SK-N-SH (cell line): ENCODE measurements at regions not wholly inside any gene's neighbourhood (a gene's known extent, or its start where the extent isn't known, plus 50 kb on each side); places are given as distances from the start of the nearest gene placed in this dataset.

Experiments
- CTCF ChIA-PET: fragments of 300-600, 350-600 bp; formaldehyde crosslinking; extraction: SDS; loops from one replicate; lab custom pipeline; 2021; lab: Yijun Ruan, JAX
- POLR2A ChIA-PET: fragments of 350-600 bp; sonication (Branson Sonifier 250); formaldehyde crosslinking; extraction: SDS; loops from one replicate; lab custom pipeline; 2020; ENCODE audit warnings: antibody characterized with exemption, inconsistent platforms; lab: Yijun Ruan, JAX
- DNase-seq: peaks from one replicate; pipeline ENCODE4 v3.0.0; 2012
- H2AFZ ChIP-seq: fragments of 200-600 bp; sonication (generic); 2 replicates; pipeline ENCODE4 v1.8.1; 2016; ENCODE audit warnings: antibody characterized with exemption, mild to moderate bottlenecking, low read depth
- H3F3A ChIP-seq: fragments of 200-600 bp; sonication (generic); replicated peaks from 2 replicates; pipeline ENCODE3; 2016; ENCODE audit warnings: antibody characterized with exemption, mild to moderate bottlenecking; ENCODE audit not compliant: insufficient read depth
- H3K27ac ChIP-seq, 2 experiments: fragments of 200-500 bp in 1 of 2; fragments of 200-600 bp in 1 of 2; sonication (Bioruptor generic) in 1 of 2; sonication (generic), shearing (Covaris generic) in 1 of 2; 2 replicates each; pipeline versions ENCODE4 v1.5.1 to v1.6.1; 2014 to 2016; ENCODE audit warnings: low read depth in 2 of 2, inconsistent platforms in 1 of 2, low read length in 1 of 2, mild to moderate bottlenecking in 1 of 2, mixed read lengths in 1 of 2
- H3K27me3 ChIP-seq: fragments of 200-600 bp; sonication (generic), shearing (Covaris generic); 2 replicates; pipeline ENCODE4 v1.6.1; 2016; ENCODE audit warnings: mixed run types; ENCODE audit not compliant: insufficient read depth
- H3K36me3 ChIP-seq, 2 experiments: fragments of 200-500 bp in 1 of 2; fragments of 200-600 bp in 1 of 2; sonication (Bioruptor generic) in 1 of 2; sonication (generic) in 1 of 2; replicated peaks in 1 of 2; 2 replicates each; pipeline versions ENCODE3 to v1.5.1; 2014 to 2016; ENCODE audit warnings: low read length in 1 of 2, mild to moderate bottlenecking in 1 of 2; ENCODE audit not compliant: insufficient read depth in 2 of 2, control insufficient read depth in 1 of 2
- H3K4me1 ChIP-seq, 2 experiments: fragments of 200-500 bp in 1 of 2; fragments of 200-600 bp in 1 of 2; sonication (Bioruptor generic) in 1 of 2; sonication (generic), shearing (Covaris generic) in 1 of 2; 2 replicates each; pipeline versions ENCODE4 v1.5.1 to v1.6.1; 2014 to 2016; ENCODE audit warnings: low read depth in 1 of 2, low read length in 1 of 2, mixed run types in 1 of 2; ENCODE audit not compliant: insufficient read depth in 2 of 2, control insufficient read depth in 1 of 2
- H3K4me2 ChIP-seq: fragments of 200-600 bp; sonication (generic), shearing (Covaris generic); 2 replicates; pipeline ENCODE4 v1.6.1; 2017; ENCODE audit warnings: mixed run types
- H3K4me3 ChIP-seq, 2 experiments: fragments of 200-500 bp in 1 of 2; fragments of 200-600 bp in 1 of 2; sonication (Bioruptor generic) in 1 of 2; sonication (generic), shearing (Covaris generic) in 1 of 2; 2 replicates each; pipeline versions ENCODE4 v1.5.1 to v1.8.1; 2014 to 2016; ENCODE audit warnings: low read depth in 2 of 2, inconsistent platforms in 1 of 2, low read length in 1 of 2, mild to moderate bottlenecking in 1 of 2, mixed read lengths in 1 of 2, moderate library complexity in 1 of 2
- H3K79me2 ChIP-seq: fragments of 200-600 bp; sonication (generic); 2 replicates; pipeline ENCODE4 v1.8.1; 2017; ENCODE audit warnings: mild to moderate bottlenecking; ENCODE audit not compliant: insufficient read depth
- H3K9ac ChIP-seq: fragments of 200-600 bp; sonication (generic); 2 replicates; pipeline ENCODE4 v1.6.1; 2017; ENCODE audit warnings: mixed run types
- H3K9me2 ChIP-seq: fragments of 200-600 bp; sonication (generic); 2 replicates; pipeline ENCODE4 v1.6.1; 2017; ENCODE audit warnings: mixed run types
- H3K9me3 ChIP-seq: fragments of 200-600 bp; sonication (generic); 2 replicates; pipeline ENCODE4 v1.6.1; 2017; ENCODE audit warnings: mixed run types, mild to moderate bottlenecking, moderate library complexity
- H4K20me1 ChIP-seq: fragments of 200-600 bp; sonication (generic); 2 replicates; pipeline ENCODE4 v1.6.1; 2017; ENCODE audit warnings: mild to moderate bottlenecking, mixed run types; ENCODE audit not compliant: insufficient read depth
- CHD2 ChIP-seq: fragments of 150-350 bp; IDR thresholded peaks from 2 replicates; pipeline ENCODE4 v1.6.1; 2018; ENCODE audit warnings: low read length; ENCODE audit not compliant: partially characterized antibody
- FOXJ3 ChIP-seq: sonication (generic); formaldehyde crosslinking; IDR thresholded peaks from 2 replicates; pipeline ENCODE4 v1.5.1; 2020; ENCODE audit warnings: mild to moderate bottlenecking, missing genetic modification reagents
- GATA2 ChIP-seq: sonication (generic); formaldehyde crosslinking; IDR thresholded peaks from 2 replicates; pipeline ENCODE4 v1.5.0; 2020; ENCODE audit warnings: mild to moderate bottlenecking, missing genetic modification reagents
- JUND ChIP-seq: IDR thresholded peaks from 2 replicates; pipeline ENCODE4 v1.4.0; 2012
- NFIC ChIP-seq: IDR thresholded peaks from 2 replicates; pipeline ENCODE4 v1.4.0; 2012; ENCODE audit warnings: borderline replicate concordance
- RAD21 ChIP-seq: IDR thresholded peaks from 2 replicates; pipeline ENCODE4 v1.6.1; 2012; ENCODE audit warnings: mild to moderate bottlenecking, low read length
- SIN3A ChIP-seq: IDR thresholded peaks from 2 replicates; pipeline ENCODE4 v1.6.1; 2012; ENCODE audit warnings: low read depth, mild to moderate bottlenecking, low read length, moderate library complexity, borderline replicate concordance
- SMC3 ChIP-seq: IDR thresholded peaks from 2 replicates; pipeline ENCODE4 v1.6.1; 2012; ENCODE audit warnings: low read depth, low read length, improper control_type of control experiment
- WGBS: methylation state at CpG from one replicate; pipeline ENCODE4 v1.1.6; 2017; ENCODE audit warnings: low lambda C conversion rate; 5-methylcytosine and 5-hydroxymethylcytosine counted together
- TF ChIP-seq, protein P1 (sequence below): fragments of 200-600 bp; sonication (generic); IDR thresholded peaks from 2 replicates; pipeline ENCODE4 v1.6.1; 2017; ENCODE audit warnings: antibody characterized with exemption, mild to moderate bottlenecking, moderate library complexity

DNA sequence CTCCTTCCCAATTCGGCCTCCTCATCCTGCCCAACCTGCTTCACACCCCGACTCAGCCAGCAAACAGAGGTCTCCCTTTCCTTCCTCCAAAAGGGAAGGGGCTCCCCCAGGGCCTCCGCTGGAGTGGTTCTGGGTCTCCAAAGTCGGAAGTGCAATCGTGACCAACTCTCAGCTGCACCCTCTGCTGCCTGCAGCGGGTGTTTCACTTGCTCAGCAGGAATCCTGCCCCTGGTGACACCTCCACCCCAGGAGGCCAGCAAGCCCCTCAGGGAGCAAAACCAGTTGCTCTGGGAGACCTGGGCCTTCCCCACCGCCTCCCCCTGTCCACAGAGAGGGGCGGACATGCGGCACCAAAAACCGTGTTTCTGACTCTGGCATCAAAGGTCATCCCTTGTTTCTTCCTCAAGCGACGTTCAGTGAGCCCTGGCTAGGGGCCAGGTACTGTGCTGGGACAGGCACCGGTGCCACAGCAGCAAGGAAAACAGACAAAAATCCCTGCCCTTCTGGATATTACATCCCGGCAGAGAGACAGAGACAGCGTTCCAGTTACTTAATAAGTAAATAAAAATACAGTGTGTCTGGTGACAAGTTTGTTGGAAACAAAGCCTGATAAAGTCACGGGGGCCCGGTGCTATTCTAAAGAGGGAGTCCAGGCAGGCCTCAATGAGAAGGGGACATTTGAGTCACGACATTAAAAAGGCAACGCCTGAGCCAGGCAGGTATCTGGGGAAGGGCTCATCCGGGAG, 219.0 kb downstream of the BMP7 start:
- H3K9ac ChIP-seq = no peak overlapping the region
- no peaks in the 10 kb centered on the region; a peak in 1 of 4 replicates for H3K4me1 ChIP-seq
- no peaks in the 10 kb centered on the region for H3K79me2 ChIP-seq
- H3K4me2 ChIP-seq = no peak overlapping the region
- peaks cover 19% of the 10 kb centered on the region; the same call in 1 of the 2 replicates for H3K27me3 ChIP-seq
- POLR2A ChIA-PET = no interaction called here
- H4K20me1 ChIP-seq = no peaks in the 10 kb centered on the region
- CTCF ChIA-PET = interaction anchor here (1.2 to 1.6 kb wide), 3 partner anchors 9 to 497 kb away, joined by 3 to 4 read pairs (median 4); no protein-coding TSS in a partner anchor
- H3K9me3 ChIP-seq = no peaks in the 10 kb centered on the region
- no peak overlapping the region for H3K4me3 ChIP-seq
- 4% methylated on average over 16 of the region's 20 CpGs for WGBS
- H3K36me3 ChIP-seq = no peaks in the 10 kb centered on the region
- H3K9me2 ChIP-seq = no peaks in the 10 kb centered on the region
- TF ChIP-seq CHD2 = no peak
- TF ChIP-seq, protein P1, sequence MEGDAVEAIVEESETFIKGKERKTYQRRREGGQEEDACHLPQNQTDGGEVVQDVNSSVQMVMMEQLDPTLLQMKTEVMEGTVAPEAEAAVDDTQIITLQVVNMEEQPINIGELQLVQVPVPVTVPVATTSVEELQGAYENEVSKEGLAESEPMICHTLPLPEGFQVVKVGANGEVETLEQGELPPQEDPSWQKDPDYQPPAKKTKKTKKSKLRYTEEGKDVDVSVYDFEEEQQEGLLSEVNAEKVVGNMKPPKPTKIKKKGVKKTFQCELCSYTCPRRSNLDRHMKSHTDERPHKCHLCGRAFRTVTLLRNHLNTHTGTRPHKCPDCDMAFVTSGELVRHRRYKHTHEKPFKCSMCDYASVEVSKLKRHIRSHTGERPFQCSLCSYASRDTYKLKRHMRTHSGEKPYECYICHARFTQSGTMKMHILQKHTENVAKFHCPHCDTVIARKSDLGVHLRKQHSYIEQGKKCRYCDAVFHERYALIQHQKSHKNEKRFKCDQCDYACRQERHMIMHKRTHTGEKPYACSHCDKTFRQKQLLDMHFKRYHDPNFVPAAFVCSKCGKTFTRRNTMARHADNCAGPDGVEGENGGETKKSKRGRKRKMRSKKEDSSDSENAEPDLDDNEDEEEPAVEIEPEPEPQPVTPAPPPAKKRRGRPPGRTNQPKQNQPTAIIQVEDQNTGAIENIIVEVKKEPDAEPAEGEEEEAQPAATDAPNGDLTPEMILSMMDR = peak; percentile 14; the same call in 1 of the 2 replicates
- TF ChIP-seq, all 33 proteins: peak for 1
- no peak for DNase-seq
- no peak overlapping the region for H2AFZ ChIP-seq
- no peaks in the 10 kb centered on the region for H3F3A ChIP-seq
- no peak overlapping the region for H3K27ac ChIP-seq

DNA sequence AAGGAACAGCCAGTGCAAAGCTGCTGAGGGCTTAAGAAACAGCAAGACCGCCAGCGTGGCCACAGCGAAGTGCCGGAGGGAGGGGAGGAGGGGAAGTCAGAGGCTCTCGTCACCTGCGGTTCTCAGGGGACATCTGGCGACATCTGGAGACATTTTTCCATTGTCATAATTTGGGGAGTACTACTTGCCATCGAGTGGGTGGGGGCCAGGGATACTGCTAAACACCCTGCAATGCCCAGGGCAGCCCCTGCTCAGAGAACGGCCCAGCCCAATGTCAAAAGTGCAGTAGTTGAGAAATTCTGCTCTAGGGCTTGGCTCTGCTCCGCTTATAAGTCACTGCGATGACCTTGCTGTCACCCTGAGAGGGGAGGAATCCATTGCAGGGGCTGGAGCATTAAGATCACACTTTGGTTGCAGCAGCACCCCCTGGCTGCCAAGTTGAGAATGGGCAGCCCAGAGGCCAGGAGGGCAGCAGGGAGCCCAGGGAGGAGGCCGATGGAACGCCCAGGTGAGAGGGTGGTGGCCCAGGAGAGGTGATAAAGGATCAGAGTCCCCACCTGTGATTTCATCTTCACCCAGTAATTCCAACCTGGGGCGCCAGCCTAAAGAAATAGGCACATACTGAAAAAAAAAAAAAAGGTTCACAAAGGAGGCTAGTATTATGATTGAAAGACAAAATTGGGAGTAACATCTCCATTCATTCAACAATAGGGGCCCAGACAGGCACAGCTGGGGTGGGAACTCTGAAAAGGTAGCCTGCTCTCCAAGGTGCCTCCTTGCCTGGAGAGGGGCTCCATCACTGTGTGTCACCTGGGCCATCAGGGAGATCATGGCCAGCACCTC, 218.2 kb downstream of the BMP7 start:
- peak; percentile 63 for DNase-seq
- Histone ChIP-seq H3K4me1 (no peaks in the 10 kb centered on the region; a peak in 1 of 4 replicates), H4K20me1 (no peaks in the 10 kb centered on the region), H2AFZ (no peak overlapping the region), H3K36me3 (no peaks in the 10 kb centered on the region), H3K79me2 (no peaks in the 10 kb centered on the region), H3K27ac (no peak overlapping the region), H3K27me3 (peaks cover 12% of the 10 kb centered on the region; the same call in 1 of the 2 replicates), H3K9me2 (no peaks in the 10 kb centered on the region), H3K4me3 (peak overlapping the region in 1 of 2 experiments; percentile 46; a peak in 1 of 4 replicates), H3K9me3 (no peaks in the 10 kb centered on the region), H3K9ac (no peak overlapping the region), H3F3A (no peaks in the 10 kb centered on the region), H3K4me2 (no peak overlapping the region)
- TF ChIP-seq GATA2 (CRISPR knock-in tag) = no peak
- TF ChIP-seq, protein P1 = peak; percentile 60
- no peak for TF ChIP-seq SIN3A
- TF ChIP-seq FOXJ3 (CRISPR knock-in tag) = no peak
- no peak for TF ChIP-seq JUND
- TF ChIP-seq NFIC = no peak
- peak; percentile 22; the same call in 1 of the 2 replicates for TF ChIP-seq RAD21
- TF ChIP-seq SMC3 = peak; percentile 22; the same call in 1 of the 2 replicates
- 10% methylated on average over 14 of the region's 14 CpGs for WGBS
- POLR2A ChIA-PET = no interaction called here
- CTCF ChIA-PET = interaction anchor here (1.2 to 1.3 kb wide), 2 partner anchors 23 to 498 kb away, joined by 3 to 4 read pairs; no protein-coding TSS in a partner anchor
